Cardiac fibroblast (primary cell): ENCODE measurements at regions not wholly inside any gene's neighbourhood (a gene's known extent, or its start where the extent isn't known, plus 50 kb on each side); places are given as distances from the start of the nearest gene placed in this dataset.
A peak's percentile ranks its signal among the peaks of the same experiment; 100 is the strongest.

Source experiments
- DNase-seq, 2 donors: peaks; one replicate each; pipeline versions ENCODE4 v3.0.0 to v3.0.0-alpha.2; 2010; ENCODE audit warnings: low read depth in 2 of 2
- H3K4me3 ChIP-seq, 2 donors: replicated peaks in 1 of 2; 1 replicate in 1 of 2; 2 replicates in 1 of 2; pipeline ENCODE4 v1.5.1; 2011; ENCODE audit warnings: low read depth in 2 of 2, low read length in 2 of 2, mild to moderate bottlenecking in 2 of 2, moderate library complexity in 1 of 2
- CTCF ChIP-seq: IDR thresholded peaks from one replicate; pipeline ENCODE4 v1.5.1; 2011; ENCODE audit warnings: low read depth, mild to moderate bottlenecking, low read length, inconsistent platforms

- no peak for DNase-seq
- no peak for TF ChIP-seq CTCF
- no peak overlapping the region for H3K4me3 ChIP-seq
Measured at GRCh38 chr2:150542172-150542571, 54.7 kb upstream of the RND3 start.

GRCh38 chr2:150538651-150539201, 51.3 kb upstream of the RND3 start:
- no peak for TF ChIP-seq CTCF
- no peak overlapping the region for H3K4me3 ChIP-seq
- DNase-seq = peak; percentile 52 to 72
